ENCODE measurements at regions not wholly inside any gene's neighbourhood (a gene's known extent, or its start where the extent isn't known, plus 50 kb on each side); places are given as distances from the start of the nearest gene placed in this dataset.

GRCh38 chr17:77817953-77818352 is 140.6 kb upstream of the TNRC6C start:
- Histone ChIP-seq H3K36me3 (ENCODE audit: control insufficient read depth, low read length) (no peaks in the 10 kb centered on the region), H3K27me3 (ENCODE audit: control insufficient read depth, low read length) (peaks cover 8% of the 10 kb centered on the region), H3K4me1 (ENCODE audit: control insufficient read depth, low read length) (peaks cover 7% of the 10 kb centered on the region), H4K20me1 (ENCODE audit: control insufficient read depth, insufficient read depth, low read depth, low read length) (no peaks in the 10 kb centered on the region; the same call in 1 of the 2 replicates), H3K79me2 (ENCODE audit: control insufficient read depth, low read length) (no peaks in the 10 kb centered on the region), H3K4me2 (ENCODE audit: low read length) (no peak overlapping the region), H3K9me2 (replicated peaks; ENCODE audit: control insufficient read depth, low read length) (no peaks in the 10 kb centered on the region), H3K4me3 (ENCODE audit: low read length) (no peak overlapping the region), H3K27ac (ENCODE audit: low read depth, low read length) (no peak overlapping the region), H3F3A (ENCODE audit: control insufficient read depth, insufficient read depth) (no peaks in the 10 kb centered on the region), H3K9me3 (ENCODE audit: control insufficient read depth, insufficient read depth, low read length) (no peaks in the 10 kb centered on the region)
- no peak for TF ChIP-seq EZH2phosphoT487 (IDR thresholded peaks at IDR 0.05; ENCODE audit: borderline replicate concordance, low read length)
- TF ChIP-seq CTCF (IDR thresholded peaks at IDR 0.05; ENCODE audit: low read depth, low read length, poor library complexity, severe bottlenecking), result no peak

GRCh38 chr17:77819497-77819896 is 139.0 kb upstream of the TNRC6C start:
- Histone ChIP-seq H3K4me3 (ENCODE audit: low read length) (no peak overlapping the region), H3K36me3 (ENCODE audit: control insufficient read depth, low read length) (no peaks in the 10 kb centered on the region), H3K9me3 (ENCODE audit: control insufficient read depth, insufficient read depth, low read length) (no peaks in the 10 kb centered on the region), H3F3A (ENCODE audit: control insufficient read depth, insufficient read depth) (no peaks in the 10 kb centered on the region), H4K20me1 (ENCODE audit: control insufficient read depth, insufficient read depth, low read depth, low read length) (no peaks in the 10 kb centered on the region; the same call in 1 of the 2 replicates), H3K27ac (ENCODE audit: low read depth, low read length) (no peak overlapping the region), H3K79me2 (ENCODE audit: control insufficient read depth, low read length) (no peaks in the 10 kb centered on the region), H3K9me2 (replicated peaks; ENCODE audit: control insufficient read depth, low read length) (no peaks in the 10 kb centered on the region), H3K4me1 (ENCODE audit: control insufficient read depth, low read length) (peaks cover 7% of the 10 kb centered on the region), H3K27me3 (ENCODE audit: control insufficient read depth, low read length) (peaks cover 8% of the 10 kb centered on the region), H3K4me2 (ENCODE audit: low read length) (no peak overlapping the region)
- TF ChIP-seq CTCF (IDR thresholded peaks at IDR 0.05; ENCODE audit: low read depth, low read length, poor library complexity, severe bottlenecking) (no peak), EZH2phosphoT487 (IDR thresholded peaks at IDR 0.05; ENCODE audit: borderline replicate concordance, low read length) (no peak)

GRCh38 chr17:77821114-77821513 is 137.4 kb upstream of the TNRC6C start:
- Histone ChIP-seq H3K79me2 (ENCODE audit: control insufficient read depth, low read length) (no peaks in the 10 kb centered on the region), H3K9me3 (ENCODE audit: control insufficient read depth, insufficient read depth, low read length) (no peaks in the 10 kb centered on the region), H3K36me3 (ENCODE audit: control insufficient read depth, low read length) (no peaks in the 10 kb centered on the region), H3K9me2 (replicated peaks; ENCODE audit: control insufficient read depth, low read length) (no peaks in the 10 kb centered on the region), H3K4me1 (ENCODE audit: control insufficient read depth, low read length) (peaks cover 7% of the 10 kb centered on the region), H3K4me2 (ENCODE audit: low read length) (no peak overlapping the region), H3K27ac (ENCODE audit: low read depth, low read length) (no peak overlapping the region), H3K27me3 (ENCODE audit: control insufficient read depth, low read length) (peaks cover 8% of the 10 kb centered on the region), H3F3A (ENCODE audit: control insufficient read depth, insufficient read depth) (no peaks in the 10 kb centered on the region), H3K4me3 (ENCODE audit: low read length) (no peak overlapping the region), H4K20me1 (ENCODE audit: control insufficient read depth, insufficient read depth, low read depth, low read length) (no peaks in the 10 kb centered on the region; the same call in 1 of the 2 replicates)
- TF ChIP-seq CTCF (IDR thresholded peaks at IDR 0.05; ENCODE audit: low read depth, low read length, poor library complexity, severe bottlenecking), result no peak
- no peak for TF ChIP-seq EZH2phosphoT487 (IDR thresholded peaks at IDR 0.05; ENCODE audit: borderline replicate concordance, low read length)
